C4-2B (cell line): ENCODE measurements at regions not wholly inside any gene's neighbourhood (a gene's known extent, or its start where the extent isn't known, plus 50 kb on each side); places are given as distances from the start of the nearest gene placed in this dataset.
"Not testable (repeated sequence)": the region's sequence is repeated elsewhere in the genome, so short reads cannot be mapped to it uniquely, and the experiment has no call there.

Experiments used
- H3K27ac ChIP-seq: fragments of 450-650 bp; 2 replicates; pipeline ENCODE4 v1.5.1; 2017
- CTCF ChIP-seq: fragments of 450-650 bp; conservative IDR thresholded peaks from 2 replicates; pipeline ENCODE4 v1.5.1; 2017; ENCODE audit warnings: mild to moderate bottlenecking
- ZFX ChIP-seq: fragments of 450-650 bp; IDR thresholded peaks from 2 replicates; pipeline ENCODE4 v1.6.1; 2017

GRCh38 chr2:16763493-16763899 is 97.9 kb upstream of the CYRIA start:
- TF ChIP-seq ZFX, result no peak
- TF ChIP-seq CTCF, result no peak
- no peak overlapping the region for H3K27ac ChIP-seq

DNA sequence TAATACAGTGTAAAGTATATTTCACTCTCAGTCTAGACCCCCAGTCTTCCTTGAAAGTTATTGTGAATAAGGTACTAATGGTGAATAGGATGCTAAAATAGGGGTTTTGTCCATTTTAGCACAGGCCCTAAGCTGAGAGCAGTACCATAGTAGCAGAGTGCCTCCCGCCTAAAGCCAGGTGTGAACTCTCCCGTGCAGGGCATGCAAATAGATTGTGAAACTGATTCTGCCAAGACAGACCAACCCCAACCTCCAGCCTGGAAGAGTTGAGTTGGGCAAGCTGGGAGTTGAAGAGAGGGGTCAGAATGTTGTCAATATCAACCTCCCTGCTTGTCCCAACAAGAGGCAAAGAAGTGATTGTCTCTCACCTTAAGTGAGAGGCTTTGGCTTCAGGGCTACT is 97.4 kb upstream of the CYRIA start:
- TF ChIP-seq ZFX (no peak), CTCF (no peak)
- no peak overlapping the region for H3K27ac ChIP-seq

DNA sequence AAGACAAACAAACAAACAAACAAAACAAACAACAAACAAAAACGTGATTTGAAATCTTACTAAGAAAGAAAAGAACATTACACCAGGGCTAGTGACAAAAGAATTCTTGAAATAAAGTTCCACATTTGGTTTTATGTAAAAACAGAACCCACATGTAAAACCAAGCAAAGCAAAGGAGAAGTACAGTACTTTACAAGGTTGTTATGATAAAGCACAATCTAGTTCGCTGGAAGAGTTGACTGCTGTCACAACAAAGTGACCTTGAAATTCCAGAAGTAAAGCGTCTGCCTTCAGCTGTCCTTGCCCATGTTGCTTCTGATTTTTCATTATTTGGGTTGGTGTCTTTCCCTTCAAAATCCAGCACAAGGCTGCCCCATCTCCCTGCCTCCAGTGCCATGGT is 94.8 kb upstream of the CYRIA start:
- H3K27ac ChIP-seq, result no peak overlapping the region
- TF ChIP-seq ZFX (no peak), CTCF (no peak)

DNA sequence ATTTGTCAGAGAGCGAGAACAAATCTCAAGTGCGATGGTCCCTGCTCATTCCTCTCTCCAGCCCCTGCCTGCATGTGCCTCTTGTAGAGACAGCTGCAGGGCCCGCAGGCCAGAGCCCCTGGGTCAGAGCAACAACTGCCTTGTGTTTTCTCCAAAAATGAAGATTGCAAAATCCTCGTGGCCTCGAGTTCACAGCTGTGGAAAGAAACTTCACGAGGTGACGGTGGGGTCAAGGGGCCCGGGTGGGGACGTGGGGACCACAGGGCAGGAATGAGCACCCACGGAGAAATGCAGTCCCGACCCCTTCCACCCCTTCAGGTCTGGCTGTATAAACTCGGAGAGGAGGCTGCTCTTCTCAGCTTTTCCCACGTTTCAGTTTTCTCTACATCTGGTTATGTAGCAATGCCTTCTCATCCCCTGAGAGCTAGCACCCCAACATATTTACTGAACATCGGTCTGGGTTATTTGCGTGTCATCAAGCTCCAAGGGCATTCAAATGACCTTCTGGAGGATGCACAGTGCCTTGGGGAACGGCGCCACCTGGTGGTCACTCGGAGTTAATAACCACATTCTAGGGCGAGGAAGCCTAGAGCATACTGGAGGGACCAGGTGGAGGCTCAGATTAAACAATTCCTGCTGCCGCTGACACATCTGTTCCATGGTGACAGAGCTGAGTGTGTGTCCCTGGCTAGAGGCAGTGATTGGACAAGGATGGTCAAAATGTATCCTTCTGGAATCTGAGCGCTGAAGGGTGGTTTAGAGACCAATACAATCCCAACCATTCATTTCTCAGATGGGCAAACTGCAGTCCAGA is 91.4 kb upstream of the CYRIA start:
- TF ChIP-seq CTCF (peak; percentile 85), ZFX (no peak)
- peak overlapping the region; percentile 9; the same call in 1 of the 2 replicates for H3K27ac ChIP-seq

DNA sequence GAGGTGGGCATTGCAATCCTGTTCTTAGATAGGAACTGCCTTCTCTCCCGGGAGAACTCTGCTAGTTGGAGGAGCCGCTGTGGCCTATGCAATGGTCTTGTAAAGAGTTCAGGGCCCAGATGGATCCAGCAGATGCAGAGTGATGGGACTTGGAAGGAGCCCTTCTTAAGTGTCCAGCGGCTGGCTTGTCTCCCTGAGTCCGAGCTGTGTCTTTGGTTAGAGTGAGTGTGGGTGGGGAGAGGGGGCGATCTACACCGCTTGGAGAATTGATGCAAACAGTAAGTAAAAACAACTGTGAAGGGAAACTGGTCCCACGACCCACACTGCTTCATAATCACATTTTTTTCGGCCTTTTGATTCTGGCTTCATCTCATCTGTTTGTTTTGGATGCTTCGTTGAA is 89.8 kb upstream of the CYRIA start:
- H3K27ac ChIP-seq, result 0 out of 2 replicates have a peak overlapping the region, but pooled peaks have one; percentile 31
- TF ChIP-seq ZFX, result no peak
- no peak for TF ChIP-seq CTCF

- H3K27ac ChIP-seq, result not testable (repeated sequence)
Observed at GRCh38 chr2:16753025-16753424, 87.4 kb upstream of the CYRIA start.

- H3K27ac ChIP-seq, result not testable (repeated sequence)
Observed at GRCh38 chr2:16750925-16751214, 85.2 kb upstream of the CYRIA start.

- TF ChIP-seq ZFX, result no peak
- TF ChIP-seq CTCF, result no peak
- no peak overlapping the region for H3K27ac ChIP-seq
Observed at GRCh38 chr2:16750175-16750924, 84.7 kb upstream of the CYRIA start.

- H3K27ac ChIP-seq, result not testable (repeated sequence)
Observed at GRCh38 chr2:16748511-16749266, 83.1 kb upstream of the CYRIA start.
